Natural killer cell (primary cell): ENCODE measurements at regions not wholly inside any gene's neighbourhood (a gene's known extent, or its start where the extent isn't known, plus 50 kb on each side); places are given as distances from the start of the nearest gene placed in this dataset.

Experiments used
- ATAC-seq, 3 donors: fragments of 150-1000 bp in 2 of 3; fragments of 200-7000 bp in 1 of 3; cut with Tn5 transposase; 1 replicate in 1 of 3; 2 replicates in 2 of 3; pipeline ENCODE4 v1.10.0; 2021; ENCODE audit warnings: mild to moderate bottlenecking in 2 of 3, moderate library complexity in 2 of 3
- DNase-seq, 2 donors: peaks; one replicate each; pipeline versions ENCODE4 v3.0.0 to v3.0.0-alpha.2; 2013 to 2021; ENCODE audit warnings: mixed read lengths in 1 of 2
- H3K27ac ChIP-seq: one replicate; pipeline ENCODE4 v1.5.1; 2013; ENCODE audit warnings: mild to moderate bottlenecking, low read length
- H3K27me3 ChIP-seq: one replicate; pipeline ENCODE4 v1.6.1; 2013; ENCODE audit warnings: low read length; ENCODE audit not compliant: control insufficient read depth, insufficient read depth
- H3K36me3 ChIP-seq: one replicate; pipeline ENCODE4 v1.6.1; 2013; ENCODE audit warnings: low read length; ENCODE audit not compliant: control insufficient read depth, insufficient read depth
- H3K4me1 ChIP-seq: one replicate; pipeline ENCODE4 v1.6.1; 2013; ENCODE audit warnings: low read length; ENCODE audit not compliant: control insufficient read depth, insufficient read depth
- H3K4me3 ChIP-seq: one replicate; pipeline ENCODE4 v1.5.1; 2013; ENCODE audit warnings: low read length
- H3K9me3 ChIP-seq: one replicate; pipeline ENCODE4 v1.6.1; 2013; ENCODE audit warnings: low read length; ENCODE audit not compliant: control insufficient read depth, insufficient read depth
- H3K27ac Mint-ChIP-seq, 2 donors: one replicate each; pipeline ENCODE4 v1.8.0; 2022; ENCODE audit warnings: mild to moderate bottlenecking in 2 of 2, mixed read lengths in 2 of 2, moderate library complexity in 1 of 2
- H3K27me3 Mint-ChIP-seq, 2 donors: one replicate each; pipeline ENCODE4 v1.8.0; 2022; ENCODE audit warnings: low read depth in 2 of 2, mixed read lengths in 2 of 2
- H3K36me3 Mint-ChIP-seq: one replicate; pipeline ENCODE4 v1.8.0; 2022; ENCODE audit warnings: mixed read lengths
- H3K4me1 Mint-ChIP-seq, 2 donors: one replicate each; pipeline ENCODE4 v1.8.0; 2022; ENCODE audit warnings: mixed read lengths in 2 of 2
- H3K4me3 Mint-ChIP-seq: one replicate; pipeline ENCODE4 v1.8.0; 2022; ENCODE audit warnings: mild to moderate bottlenecking, moderate library complexity, mixed read lengths
- H3K9me3 Mint-ChIP-seq, 2 donors: one replicate each; pipeline ENCODE4 v1.8.0; 2022; ENCODE audit warnings: mixed read lengths in 2 of 2
- CTCF ChIP-seq: fragments of 200-600 bp; IDR thresholded peaks from one replicate; pipeline ENCODE4 v1.8.0; 2022; ENCODE audit warnings: antibody characterized with exemption
- WGBS: methylation state at CpG from one replicate; pipeline ENCODE4 v1.1.7; 2013; ENCODE audit warnings: missing lambda C conversion rate; ENCODE audit not compliant: insufficient coverage; 5-methylcytosine and 5-hydroxymethylcytosine counted together
- intact Hi-C: fragments of 100-400 bp; cut with micrococcal nuclease; formaldehyde crosslinking; loops from one replicate; pipeline ENCODE4 v1.14.2; 2022

GRCh38 chrY:21246780-21247179, 264.4 kb upstream of the RBMY1B start:
- Histone ChIP-seq H3K9me3 (no peaks in the 10 kb centered on the region), H3K4me1 (peaks cover 35% of the 10 kb centered on the region), H3K4me3 (no peak overlapping the region), H3K27me3 (no peaks in the 10 kb centered on the region), H3K36me3 (no peaks in the 10 kb centered on the region), H3K27ac (peak overlapping the region; percentile 58)
- Mint-ChIP-seq H3K27me3 (no peaks in the 10 kb centered on the region), H3K9me3 (no peaks in the 10 kb centered on the region), H3K36me3 (no peaks in the 10 kb centered on the region), H3K27ac (peak overlapping the region in 1 of 2 donors; percentile 90), H3K4me1 (peaks cover 0 to 44% of the 10 kb centered on the region in 2 donors), H3K4me3 (no peak overlapping the region)
- ATAC-seq (peak in 2 of 3 donors; percentile 43 to 57), DNase-seq (peak in 1 of 2 donors; percentile 18)
- TF ChIP-seq CTCF = no peak
- WGBS = 15% methylated on average over 5 of the region's 5 CpGs
- intact Hi-C loops = loop anchor here (5.0 kb wide), 1 partner anchor 669 kb away; the partner anchor contains the start of gene EIF1AY

GRCh38 chrY:21248591-21248990, 262.5 kb upstream of the RBMY1B start:
- Histone ChIP-seq H3K27me3 (no peaks in the 10 kb centered on the region), H3K4me3 (no peak overlapping the region), H3K9me3 (no peaks in the 10 kb centered on the region), H3K36me3 (no peaks in the 10 kb centered on the region), H3K27ac (peak overlapping the region; percentile 83), H3K4me1 (peaks cover 35% of the 10 kb centered on the region)
- peaks cover 0 to 39% of the 10 kb centered on the region in 2 donors for H3K4me1 Mint-ChIP-seq
- no peak for TF ChIP-seq CTCF
- ATAC-seq (no peak), DNase-seq (peak in 1 of 2 donors; percentile 35)
- intact Hi-C loops = loop anchor here (5.0 kb wide), 1 partner anchor 671 kb away; the partner anchor contains the start of gene EIF1AY
- WGBS = 46% methylated on average over 3 of the region's 5 CpGs
- H3K4me3 Mint-ChIP-seq = no peak overlapping the region
- no peaks in the 10 kb centered on the region for H3K36me3 Mint-ChIP-seq
- no peaks in the 10 kb centered on the region for H3K9me3 Mint-ChIP-seq
- H3K27me3 Mint-ChIP-seq = no peaks in the 10 kb centered on the region
- H3K27ac Mint-ChIP-seq = peak overlapping the region in 1 of 2 donors; percentile 90

- H3K4me1 ChIP-seq = peaks cover 13% of the 10 kb centered on the region
- no peaks in the 10 kb centered on the region for H3K9me3 Mint-ChIP-seq
- no peak for TF ChIP-seq CTCF
- no peaks in the 10 kb centered on the region for H3K36me3 Mint-ChIP-seq
- peaks cover 0 to 25% of the 10 kb centered on the region in 2 donors for H3K4me1 Mint-ChIP-seq
- 86% methylated on average over 1 of the region's 2 CpGs for WGBS
- H3K36me3 ChIP-seq = no peaks in the 10 kb centered on the region
- H3K27me3 Mint-ChIP-seq = no peaks in the 10 kb centered on the region
- intact Hi-C loops = no loop called here
- ATAC-seq (no peak), DNase-seq (no peak)
- no peak overlapping the region for H3K27ac ChIP-seq
- H3K4me3 ChIP-seq = no peak overlapping the region
- no peaks in the 10 kb centered on the region for H3K9me3 ChIP-seq
- H3K27ac Mint-ChIP-seq = no peak overlapping the region
- no peak overlapping the region for H3K4me3 Mint-ChIP-seq
- no peaks in the 10 kb centered on the region for H3K27me3 ChIP-seq
Observed at GRCh38 chrY:21253455-21254248, 257.5 kb upstream of the RBMY1B start.
